Suprapubic skin (tissue), 4 donors: ENCODE measurements at regions not wholly inside any gene's neighbourhood (a gene's known extent, or its start where the extent isn't known, plus 50 kb on each side); places are given as distances from the start of the nearest gene placed in this dataset.
"Not testable (repeated sequence)": the region's sequence is repeated elsewhere in the genome, so short reads cannot be mapped to it uniquely, and the experiment has no call there.

Source experiments
- DNase-seq, 2 donors: peaks; one replicate each; pipeline ENCODE4 v3.0.0-alpha.2; 2019; ENCODE audit warnings: low spot score in 2 of 2
- H3K27ac ChIP-seq: fragments of 200-600 bp; sonication (generic); one replicate; pipeline ENCODE4 v1.5.1; 2019
- H3K27me3 ChIP-seq: fragments of 200-600 bp; sonication (generic); one replicate; pipeline ENCODE4 v1.5.1; 2019
- H3K36me3 ChIP-seq: fragments of 200-600 bp; sonication (generic); one replicate; pipeline ENCODE4 v1.5.1; 2019
- H3K4me1 ChIP-seq: fragments of 200-600 bp; sonication (generic); one replicate; pipeline ENCODE4 v1.5.1; 2019
- H3K4me3 ChIP-seq: fragments of 200-600 bp; sonication (generic); one replicate; pipeline ENCODE4 v1.5.1; 2019; ENCODE audit warnings: mild to moderate bottlenecking
- H3K9me3 ChIP-seq: fragments of 200-600 bp; sonication (generic); one replicate; pipeline ENCODE4 v1.5.1; 2019
- CTCF ChIP-seq, 2 donors: fragments of 200-600 bp in 1 of 2; fragments of 450-650 bp in 1 of 2; sonication (generic) in 1 of 2; IDR thresholded peaks; one replicate each; pipeline ENCODE4 v1.5.1; 2016 to 2019; ENCODE audit warnings: antibody characterized with exemption in 2 of 2, mild to moderate bottlenecking in 1 of 2, moderate library complexity in 1 of 2
- EP300 ChIP-seq: sonication (generic); formaldehyde crosslinking; IDR thresholded peaks from one replicate; pipeline ENCODE4 v1.6.1; 2017; ENCODE audit warnings: antibody characterized with exemption
- POLR2A ChIP-seq, 2 donors: fragments of 450-650 bp; IDR thresholded peaks; one replicate each; pipeline ENCODE4 v1.6.1; 2017; ENCODE audit warnings: antibody characterized with exemption in 2 of 2, mild to moderate bottlenecking in 2 of 2, moderate library complexity in 2 of 2
- POLR2AphosphoS5 ChIP-seq, 3 donors: sonication (generic); formaldehyde crosslinking; IDR thresholded peaks; one replicate each; pipeline ENCODE4 v1.6.1; 2017; ENCODE audit warnings: antibody characterized with exemption in 3 of 3
- WGBS: methylation state at CpG from one replicate; pipeline ENCODE4 v1.1.5; 2018; 5-methylcytosine and 5-hydroxymethylcytosine counted together

- no peak for DNase-seq
- H3K4me3 ChIP-seq = no peak overlapping the region
- no peaks in the 10 kb centered on the region for H3K9me3 ChIP-seq
- no peaks in the 10 kb centered on the region for H3K27me3 ChIP-seq
- TF ChIP-seq POLR2AphosphoS5 (IDR thresholded peaks at IDR 0.05) = no peak
- TF ChIP-seq POLR2A (IDR thresholded peaks at IDR 0.05) = no peak
- no peak for TF ChIP-seq EP300
- H3K27ac ChIP-seq = no peak overlapping the region
- H3K36me3 ChIP-seq = no peaks in the 10 kb centered on the region
- WGBS = 47% methylated on average over 5 of the region's 5 CpGs
- H3K4me1 ChIP-seq = no peaks in the 10 kb centered on the region
Observed at GRCh38 chr20:54920491-54920890, 445.1 kb downstream of the DOK5 start.

- not testable (repeated sequence) for H3K27me3 ChIP-seq, H3K36me3 ChIP-seq, H3K4me1 ChIP-seq, H3K4me3 ChIP-seq, H3K9me3 ChIP-seq, H3K27ac ChIP-seq, DNase-seq
- 95% methylated on average over 19 of the region's 19 CpGs for WGBS
Observed at GRCh38 chr20:54918993-54919392, 443.6 kb downstream of the DOK5 start.

- Histone ChIP-seq H3K4me3 (no peak overlapping the region), H3K4me1 (no peaks in the 10 kb centered on the region), H3K36me3 (no peaks in the 10 kb centered on the region), H3K27ac (no peak overlapping the region), H3K9me3 (no peaks in the 10 kb centered on the region), H3K27me3 (no peaks in the 10 kb centered on the region)
- WGBS = 18% methylated on average over 1 of the region's 1 CpG
- TF ChIP-seq EP300 (no peak), POLR2A (IDR thresholded peaks at IDR 0.05) (no peak), POLR2AphosphoS5 (IDR thresholded peaks at IDR 0.05) (no peak), CTCF (IDR thresholded peaks at IDR 0.05) (no peak)
- DNase-seq = no peak
Observed at GRCh38 chr20:54914995-54915394, 439.6 kb downstream of the DOK5 start.

- Histone ChIP-seq H3K27me3 (no peaks in the 10 kb centered on the region), H3K4me3 (no peak overlapping the region), H3K36me3 (no peaks in the 10 kb centered on the region), H3K27ac (no peak overlapping the region), H3K4me1 (no peaks in the 10 kb centered on the region), H3K9me3 (peaks cover 3% of the 10 kb centered on the region)
- no peak for TF ChIP-seq POLR2A (IDR thresholded peaks at IDR 0.05)
- no peak for TF ChIP-seq CTCF (IDR thresholded peaks at IDR 0.05)
- TF ChIP-seq EP300 = no peak
- no peak for TF ChIP-seq POLR2AphosphoS5 (IDR thresholded peaks at IDR 0.05)
- 93% methylated on average over 2 of the region's 2 CpGs for WGBS
- DNase-seq = no peak
Observed at GRCh38 chr20:54909702-54910101, 434.3 kb downstream of the DOK5 start.

- not testable (repeated sequence) for H3K9me3 ChIP-seq, H3K4me1 ChIP-seq, H3K27me3 ChIP-seq, H3K4me3 ChIP-seq, H3K36me3 ChIP-seq, H3K27ac ChIP-seq, DNase-seq
- 90% methylated on average over 6 of the region's 6 CpGs for WGBS
Observed at GRCh38 chr20:54906134-54906533, 430.7 kb downstream of the DOK5 start.

GRCh38 chr20:54897787-54898186, 422.4 kb downstream of the DOK5 start:
- DNase-seq = no peak
- Histone ChIP-seq H3K36me3 (no peaks in the 10 kb centered on the region), H3K27ac (no peak overlapping the region), H3K9me3 (no peaks in the 10 kb centered on the region), H3K27me3 (no peaks in the 10 kb centered on the region), H3K4me1 (no peaks in the 10 kb centered on the region), H3K4me3 (no peak overlapping the region)
- TF ChIP-seq EP300 (no peak), POLR2A (IDR thresholded peaks at IDR 0.05) (no peak), POLR2AphosphoS5 (IDR thresholded peaks at IDR 0.05) (no peak), CTCF (IDR thresholded peaks at IDR 0.05) (no peak)
- WGBS = 80% methylated on average over 6 of the region's 6 CpGs

- H3K27ac ChIP-seq = no peak overlapping the region
- H3K27me3 ChIP-seq = no peaks in the 10 kb centered on the region
- DNase-seq = no peak
- H3K4me1 ChIP-seq = no peaks in the 10 kb centered on the region
- no peak overlapping the region for H3K4me3 ChIP-seq
- H3K36me3 ChIP-seq = no peaks in the 10 kb centered on the region
- H3K9me3 ChIP-seq = no peaks in the 10 kb centered on the region
- 52% methylated on average over 3 of the region's 3 CpGs for WGBS
- TF ChIP-seq POLR2A (IDR thresholded peaks at IDR 0.05) (no peak), EP300 (no peak), POLR2AphosphoS5 (IDR thresholded peaks at IDR 0.05) (no peak), CTCF (IDR thresholded peaks at IDR 0.05) (no peak)
Observed at GRCh38 chr20:54891907-54892306, 416.5 kb downstream of the DOK5 start.
